GM23248 (cell line): ENCODE measurements at regions not wholly inside any gene's neighbourhood (a gene's known extent, or its start where the extent isn't known, plus 50 kb on each side); places are given as distances from the start of the nearest gene placed in this dataset.
A peak's percentile ranks its signal among the peaks of the same experiment; 100 is the strongest.

Experiments
- DNase-seq: peaks from one replicate; pipeline ENCODE4 v3.0.0-alpha.2; 2015
- H2AFZ ChIP-seq: fragments of 200-600 bp; sonication (generic); 2 replicates; pipeline ENCODE4 v1.6.1; 2016; ENCODE audit warnings: antibody characterized with exemption
- H3F3A ChIP-seq: fragments of 200-600 bp; sonication (generic); 2 replicates; pipeline ENCODE4 v1.6.1; 2016; ENCODE audit warnings: mild to moderate bottlenecking, antibody characterized with exemption, mixed run types; ENCODE audit not compliant: insufficient read depth
- H3K27ac ChIP-seq: fragments of 200-600 bp; sonication (generic); 2 replicates; pipeline ENCODE4 v1.5.1; 2016; ENCODE audit warnings: mild to moderate bottlenecking
- H3K27me3 ChIP-seq: fragments of 200-600 bp; sonication (generic); replicated peaks from 2 replicates; pipeline ENCODE4 v1.6.1; 2016; ENCODE audit warnings: mild to moderate bottlenecking; ENCODE audit not compliant: insufficient read depth
- H3K36me3 ChIP-seq: fragments of 200-600 bp; sonication (generic); 2 replicates; pipeline ENCODE4 v1.6.1; 2016; ENCODE audit warnings: low read depth, mild to moderate bottlenecking
- H3K4me1 ChIP-seq: fragments of 200-600 bp; sonication (generic); 2 replicates; pipeline ENCODE4 v1.6.1; 2016; ENCODE audit warnings: mild to moderate bottlenecking; ENCODE audit not compliant: insufficient read depth
- H3K4me2 ChIP-seq: fragments of 200-600 bp; sonication (generic); one replicate; pipeline ENCODE4 v1.6.1; 2016; ENCODE audit warnings: mild to moderate bottlenecking; ENCODE audit not compliant: unreplicated experiment
- H3K4me3 ChIP-seq: fragments of 200-600 bp; sonication (generic); 2 replicates; pipeline ENCODE4 v1.5.1; 2016; ENCODE audit warnings: mild to moderate bottlenecking
- H3K79me2 ChIP-seq: fragments of 200-600 bp; sonication (generic); 2 replicates; pipeline ENCODE4 v1.6.1; 2016; ENCODE audit warnings: mild to moderate bottlenecking; ENCODE audit not compliant: insufficient read depth
- H3K9ac ChIP-seq: fragments of 200-600 bp; sonication (generic); 2 replicates; pipeline ENCODE4 v1.6.1; 2016; ENCODE audit warnings: mild to moderate bottlenecking
- H3K9me2 ChIP-seq: fragments of 200-600 bp; sonication (generic); 2 replicates; pipeline ENCODE4 v1.6.1; 2016; ENCODE audit warnings: mixed run types, mild to moderate bottlenecking, moderate library complexity; ENCODE audit not compliant: insufficient read depth
- H3K9me3 ChIP-seq: fragments of 200-600 bp; sonication (generic); one replicate; pipeline ENCODE4 v1.6.1; 2017; ENCODE audit warnings: low read depth
- H4K20me1 ChIP-seq: fragments of 200-600 bp; sonication (generic); 2 replicates; pipeline ENCODE4 v1.6.0; 2016; ENCODE audit not compliant: insufficient read depth
- EZH2 ChIP-seq: fragments of 200-600 bp; sonication (generic); IDR thresholded peaks from 2 replicates; pipeline ENCODE4 v1.6.1; 2018; ENCODE audit warnings: antibody characterized with exemption, mild to moderate bottlenecking; ENCODE audit not compliant: insufficient read depth, poor library complexity, severe bottlenecking
- EZH2phosphoT487 ChIP-seq: fragments of 200-600 bp; sonication (generic); IDR thresholded peaks from 2 replicates; pipeline ENCODE4 v1.6.1; 2018; ENCODE audit warnings: antibody characterized with exemption, moderate library complexity, mild to moderate bottlenecking, low read depth; ENCODE audit not compliant: insufficient read depth
- WGBS, 2 experiments: methylation state at CpG; one replicate each; pipeline ENCODE4 v1.1.6; 2015 to 2017; ENCODE audit warnings: low lambda C conversion rate in 2 of 2, low coverage in 1 of 2; ENCODE audit errors: missing lambda C conversion rate in 2 of 2; 5-methylcytosine and 5-hydroxymethylcytosine counted together
- in situ Hi-C: fragments of 300-500 bp; cut with MboI; formaldehyde crosslinking; loops from 2 replicates; pipeline ENCODE4 v1.15.0; 2020

DNA sequence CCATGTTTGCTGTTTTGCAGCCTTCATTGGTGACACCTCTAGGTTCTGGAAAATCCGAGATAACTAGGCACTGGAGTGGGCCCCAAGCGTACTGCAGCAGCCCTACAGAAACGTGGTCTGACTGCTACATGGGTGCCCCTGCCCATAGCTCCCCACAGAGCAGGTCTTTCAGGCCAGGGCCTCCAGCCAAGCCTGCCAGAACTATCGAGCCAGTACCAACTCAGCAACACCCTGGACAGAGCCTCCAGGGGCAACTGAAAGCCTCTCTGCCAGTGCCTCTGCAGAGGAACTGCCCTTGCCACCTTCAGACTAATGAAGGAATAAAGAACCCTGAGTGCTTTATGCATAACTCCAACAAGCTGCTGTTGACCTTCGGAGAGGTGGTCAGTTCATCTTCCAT, 111.1 kb upstream of the PPP3CA start:
- Histone ChIP-seq H4K20me1 (no peaks in the 10 kb centered on the region), H3K27ac (no peak overlapping the region), H3K4me3 (no peak overlapping the region), H2AFZ (no peak overlapping the region), H3F3A (no peaks in the 10 kb centered on the region), H3K9me2 (no peaks in the 10 kb centered on the region), H3K79me2 (no peaks in the 10 kb centered on the region), H3K9me3 (no peaks in the 10 kb centered on the region), H3K36me3 (no peaks in the 10 kb centered on the region), H3K9ac (no peak overlapping the region), H3K4me1 (no peaks in the 10 kb centered on the region), H3K27me3 (no peaks in the 10 kb centered on the region), H3K4me2 (no peak overlapping the region)
- TF ChIP-seq EZH2phosphoT487 (no peak), EZH2 (no peak)
- in situ Hi-C loops, result no loop called here
- 26 to 28% methylated on average over 5 of the region's 5 CpGs for WGBS, 2 experiments
- no peak for DNase-seq

DNA sequence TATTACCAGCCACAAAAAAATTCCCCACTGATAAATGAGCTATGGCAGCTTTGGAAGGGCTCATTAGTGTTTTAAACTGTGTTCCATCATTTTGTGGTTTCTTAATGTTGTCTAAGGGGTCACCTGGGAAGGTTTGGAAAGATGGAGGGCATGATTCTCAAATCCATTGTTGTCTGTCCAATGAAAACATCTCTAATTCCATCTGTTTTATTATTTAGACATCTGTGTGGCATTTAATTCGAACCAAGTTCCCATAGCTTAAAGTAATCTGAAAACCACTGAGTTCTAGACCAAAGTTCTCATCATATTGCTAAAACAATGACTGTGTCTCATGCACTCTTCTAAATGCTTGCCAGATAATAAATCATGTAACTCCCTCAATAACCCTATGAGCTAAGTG, 103.8 kb upstream of the PPP3CA start:
- Histone ChIP-seq H3K4me3 (no peak overlapping the region), H3F3A (no peaks in the 10 kb centered on the region), H3K9ac (no peak overlapping the region), H3K27me3 (no peaks in the 10 kb centered on the region), H4K20me1 (no peaks in the 10 kb centered on the region), H3K9me3 (no peaks in the 10 kb centered on the region), H3K27ac (no peak overlapping the region), H3K36me3 (no peaks in the 10 kb centered on the region), H2AFZ (no peak overlapping the region), H3K4me1 (no peaks in the 10 kb centered on the region), H3K4me2 (no peak overlapping the region), H3K9me2 (no peaks in the 10 kb centered on the region; the same call in 1 of the 2 replicates), H3K79me2 (no peaks in the 10 kb centered on the region)
- DNase-seq, result peak; percentile 8
- in situ Hi-C loops, result no loop called here
- WGBS, 2 experiments, result 6 to 7% methylated on average over 1 of the region's 1 CpG
- no peak for TF ChIP-seq EZH2phosphoT487
- TF ChIP-seq EZH2, result no peak

DNA sequence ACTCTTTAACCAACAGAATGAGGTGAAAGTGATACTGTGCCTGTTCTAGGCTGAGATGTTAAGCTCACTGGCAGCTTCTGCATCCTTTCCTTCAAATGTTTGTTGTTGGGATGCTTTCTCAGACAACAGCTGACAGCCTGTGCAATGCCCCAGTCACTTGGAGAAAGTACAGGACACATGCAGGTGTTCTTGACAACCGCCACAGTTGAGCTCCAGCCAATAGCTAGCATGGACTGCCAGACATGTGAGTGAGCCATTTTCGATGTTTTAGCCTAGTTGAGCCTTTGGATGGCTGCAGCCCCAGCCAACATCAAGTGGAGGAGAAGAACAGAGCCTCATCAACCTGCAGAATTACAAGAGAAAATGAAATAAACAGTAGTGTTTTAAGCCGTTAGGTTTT, 94.1 kb upstream of the PPP3CA start:
- Histone ChIP-seq H3K4me3 (no peak overlapping the region), H3K27ac (no peak overlapping the region), H3K4me1 (peaks cover 13% of the 10 kb centered on the region), H3F3A (peaks cover 8% of the 10 kb centered on the region; the same call in 1 of the 2 replicates), H3K9me3 (no peaks in the 10 kb centered on the region), H3K9me2 (no peaks in the 10 kb centered on the region; the same call in 1 of the 2 replicates), H3K36me3 (no peaks in the 10 kb centered on the region), H3K79me2 (no peaks in the 10 kb centered on the region), H4K20me1 (no peaks in the 10 kb centered on the region), H3K4me2 (no peak overlapping the region), H3K9ac (no peak overlapping the region), H3K27me3 (no peaks in the 10 kb centered on the region), H2AFZ (no peak overlapping the region)
- TF ChIP-seq EZH2 (no peak), EZH2phosphoT487 (no peak)
- 70 to 83% methylated on average over 3 of the region's 3 CpGs for WGBS, 2 experiments
- no peak for DNase-seq
- in situ Hi-C loops, result no loop called here

GRCh38 chr4:101439926-101440325, 92.6 kb upstream of the PPP3CA start:
- Histone ChIP-seq H3K79me2 (no peaks in the 10 kb centered on the region), H3K36me3 (no peaks in the 10 kb centered on the region), H3K4me3 (no peak overlapping the region; the same call in 1 of the 2 replicates), H3K9ac (0 out of 2 replicates have a peak overlapping the region, but pooled peaks have one; percentile 16), H3K4me1 (peaks cover 13% of the 10 kb centered on the region), H3K27me3 (no peaks in the 10 kb centered on the region), H3K9me3 (no peaks in the 10 kb centered on the region), H2AFZ (peak overlapping the region; percentile 42), H3K27ac (peak overlapping the region; percentile 28), H3F3A (peaks cover 8% of the 10 kb centered on the region; the same call in 1 of the 2 replicates), H3K4me2 (peak overlapping the region; percentile 18), H3K9me2 (no peaks in the 10 kb centered on the region), H4K20me1 (no peaks in the 10 kb centered on the region)
- 3 to 6% methylated on average over 2 of the region's 2 CpGs for WGBS, 2 experiments
- in situ Hi-C loops, result no loop called here
- DNase-seq, result peak; percentile 76
- no peak for TF ChIP-seq EZH2
- TF ChIP-seq EZH2phosphoT487, result no peak

DNA sequence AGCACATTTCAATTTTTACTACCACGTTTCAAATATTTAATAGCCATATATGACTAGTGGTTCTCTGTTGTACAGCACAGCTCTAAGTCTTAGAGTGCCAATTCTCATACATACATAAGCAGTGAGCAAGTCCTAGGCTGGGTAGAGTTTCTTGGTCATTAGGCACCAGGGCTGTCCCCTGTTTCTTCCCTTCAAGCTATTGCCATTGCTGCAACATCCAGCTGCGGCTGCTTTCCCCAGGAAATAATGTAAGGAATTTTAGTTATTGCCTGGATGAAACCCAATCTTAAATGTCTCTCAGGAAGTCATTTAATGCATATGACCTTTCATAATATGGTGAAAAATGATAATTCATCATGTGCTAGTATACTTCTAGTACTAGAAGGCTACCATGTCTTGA, 74.1 kb upstream of the PPP3CA start:
- Histone ChIP-seq H4K20me1 (no peaks in the 10 kb centered on the region), H3K9ac (no peak overlapping the region), H3K9me2 (no peaks in the 10 kb centered on the region), H3K9me3 (no peaks in the 10 kb centered on the region), H3K4me3 (no peak overlapping the region), H3K4me2 (no peak overlapping the region), H3F3A (no peaks in the 10 kb centered on the region), H3K4me1 (no peaks in the 10 kb centered on the region), H3K79me2 (no peaks in the 10 kb centered on the region), H2AFZ (0 out of 2 replicates have a peak overlapping the region, but pooled peaks have one; percentile 23), H3K27ac (no peak overlapping the region), H3K27me3 (no peaks in the 10 kb centered on the region), H3K36me3 (no peaks in the 10 kb centered on the region)
- in situ Hi-C loops, result no loop called here
- 62 to 69% methylated on average over 2 of the region's 2 CpGs for WGBS, 2 experiments
- peak; percentile 5 for DNase-seq
- TF ChIP-seq EZH2phosphoT487 (no peak), EZH2 (no peak)
